GM23338 (cell line): ENCODE measurements at regions not wholly inside any gene's neighbourhood (a gene's known extent, or its start where the extent isn't known, plus 50 kb on each side); places are given as distances from the start of the nearest gene placed in this dataset.

Source experiments
- ATAC-seq: fragments of 200-7000 bp; cut with Tn5 transposase; 3 replicates; pipeline ENCODE4 v1.9.1; 2020
- DNase-seq: peaks from one replicate; pipeline ENCODE4 v3.0.0-alpha.2; 2015; ENCODE audit warnings: low spot score
- H2AFZ ChIP-seq: fragments of 200-600 bp; sonication (generic); 2 replicates; pipeline ENCODE4 v1.8.0; 2016; ENCODE audit warnings: antibody characterized with exemption, mild to moderate bottlenecking, moderate library complexity
- H3F3A ChIP-seq: fragments of 200-600 bp; sonication (generic); replicated peaks from 2 replicates; pipeline ENCODE4 v1.8.0; 2017; ENCODE audit warnings: antibody characterized with exemption, mixed run types, low read depth
- H3K27ac ChIP-seq: fragments of 200-600 bp; sonication (generic); 2 replicates; pipeline ENCODE4 v1.6.1; 2016; ENCODE audit warnings: low read depth
- H3K27me3 ChIP-seq: fragments of 200-600 bp; sonication (generic); 2 replicates; pipeline ENCODE4 v1.8.0; 2016; ENCODE audit warnings: mild to moderate bottlenecking, mixed run types, moderate library complexity; ENCODE audit not compliant: insufficient read depth
- H3K36me3 ChIP-seq: fragments of 200-600 bp; sonication (generic); 2 replicates; pipeline ENCODE4 v1.8.0; 2016; ENCODE audit warnings: mild to moderate bottlenecking; ENCODE audit not compliant: insufficient read depth
- H3K4me1 ChIP-seq: fragments of 200-600 bp; sonication (generic); 2 replicates; pipeline ENCODE4 v1.8.0; 2016; ENCODE audit warnings: mild to moderate bottlenecking, moderate library complexity; ENCODE audit not compliant: insufficient read depth
- H3K4me2 ChIP-seq: fragments of 200-600 bp; sonication (generic); 2 replicates; pipeline ENCODE4 v1.7.1; 2017; ENCODE audit warnings: mixed run types
- H3K4me3 ChIP-seq: fragments of 200-600 bp; sonication (generic); 2 replicates; pipeline ENCODE4 v1.6.1; 2016; ENCODE audit warnings: mixed run types
- H3K79me2 ChIP-seq: fragments of 200-600 bp; sonication (generic); replicated peaks from 2 replicates; pipeline ENCODE4 v1.8.0; 2017; ENCODE audit warnings: mild to moderate bottlenecking; ENCODE audit not compliant: insufficient read depth
- H3K9me2 ChIP-seq: fragments of 200-600 bp; sonication (generic); 2 replicates; pipeline ENCODE4 v1.8.0; 2017; ENCODE audit not compliant: insufficient read depth
- H4K20me1 ChIP-seq: fragments of 200-600 bp; sonication (generic); replicated peaks from 2 replicates; pipeline ENCODE4 v1.8.0; 2017; ENCODE audit warnings: mild to moderate bottlenecking; ENCODE audit not compliant: insufficient read depth
- H3K27ac Mint-ChIP-seq: 2 replicates; pipeline ENCODE4 v1.8.0; 2020; ENCODE audit warnings: inconsistent platforms, mild to moderate bottlenecking, moderate library complexity, mixed read lengths
- H3K27me3 Mint-ChIP-seq: 3 replicates; pipeline ENCODE4 v1.8.0; 2022; ENCODE audit warnings: low read depth, mild to moderate bottlenecking, moderate library complexity, mixed read lengths, inconsistent platforms; ENCODE audit not compliant: insufficient read depth, poor library complexity
- H3K36me3 Mint-ChIP-seq: 3 replicates; pipeline ENCODE4 v1.8.0; 2021; ENCODE audit warnings: low read depth, mild to moderate bottlenecking, inconsistent platforms, moderate library complexity, mixed read lengths
- H3K4me1 Mint-ChIP-seq: 3 replicates; pipeline ENCODE4 v1.8.0; 2020; ENCODE audit warnings: mild to moderate bottlenecking, inconsistent platforms, mixed read lengths
- H3K4me3 Mint-ChIP-seq: 3 replicates; pipeline ENCODE4 v1.8.0; 2021; ENCODE audit warnings: moderate library complexity, mild to moderate bottlenecking, inconsistent platforms, mixed read lengths
- H3K9me3 Mint-ChIP-seq: 3 replicates; pipeline ENCODE4 v1.8.0; 2020; ENCODE audit warnings: moderate library complexity, mild to moderate bottlenecking, inconsistent platforms, mixed read lengths
- CREB1 ChIP-seq: fragments of 250-450 bp; sonication (Bioruptor Pico); IDR thresholded peaks from 2 replicates; pipeline ENCODE4 v1.5.0; 2020; ENCODE audit warnings: low read depth, mild to moderate bottlenecking, moderate library complexity
- CTCF ChIP-seq, 2 experiments: fragments of 200-600 bp in 1 of 2; sonication (generic) in 1 of 2; conservative IDR thresholded peaks; 2 replicates each; pipeline versions ENCODE4 v1.5.1 to v1.6.1; 2016 to 2017; ENCODE audit warnings: antibody characterized with exemption in 2 of 2, low read depth in 2 of 2, mild to moderate bottlenecking in 2 of 2, moderate library complexity in 1 of 2
- ETS1 ChIP-seq: IDR thresholded peaks from 2 replicates; pipeline ENCODE4 v1.6.1; 2016; ENCODE audit warnings: antibody characterized with exemption
- EZH2 ChIP-seq: fragments of 200-600 bp; sonication (generic); IDR thresholded peaks from one replicate; pipeline ENCODE4 v1.8.0; 2017; ENCODE audit warnings: antibody characterized with exemption, mild to moderate bottlenecking, low read depth; ENCODE audit not compliant: unreplicated experiment
- EZH2phosphoT487 ChIP-seq: fragments of 200-600 bp; sonication (generic); IDR thresholded peaks from one replicate; pipeline ENCODE4 v1.8.1; 2018; ENCODE audit warnings: antibody characterized with exemption; ENCODE audit not compliant: unreplicated experiment
- JUNB ChIP-seq: IDR thresholded peaks from one replicate; pipeline ENCODE4 v1.6.1; 2016; ENCODE audit warnings: antibody characterized with exemption; ENCODE audit not compliant: unreplicated experiment
- NANOG ChIP-seq: IDR thresholded peaks from 2 replicates; pipeline ENCODE4 v1.6.1; 2016; ENCODE audit warnings: antibody characterized with exemption, borderline replicate concordance
- POLR2AphosphoS5 ChIP-seq: IDR thresholded peaks from 2 replicates; pipeline ENCODE4 v1.6.1; 2016; ENCODE audit warnings: antibody characterized with exemption, low read depth
- REST ChIP-seq: IDR thresholded peaks from one replicate; pipeline ENCODE4 v1.6.1; 2018; ENCODE audit warnings: antibody characterized with exemption; ENCODE audit not compliant: unreplicated experiment
- STAT1 ChIP-seq: IDR thresholded peaks from one replicate; pipeline ENCODE4 v1.6.1; 2016; ENCODE audit warnings: antibody characterized with exemption; ENCODE audit not compliant: unreplicated experiment
- ZNF114 ChIP-seq: fragments of 250-450 bp; sonication (Bioruptor Pico); IDR thresholded peaks from 2 replicates; pipeline ENCODE4 v1.5.0; 2020; ENCODE audit warnings: mild to moderate bottlenecking, moderate library complexity
- ZNF331 ChIP-seq: fragments of 250-450 bp; sonication (Bioruptor Pico); IDR thresholded peaks from 2 replicates; pipeline ENCODE4 v1.5.0; 2020; ENCODE audit warnings: low read depth, mild to moderate bottlenecking, moderate library complexity
- ZNF462 ChIP-seq: fragments of 250-450 bp; sonication (Bioruptor Pico); IDR thresholded peaks from 2 replicates; pipeline ENCODE4 v1.5.0; 2020; ENCODE audit warnings: mild to moderate bottlenecking, moderate library complexity

- Mint-ChIP-seq H3K27me3 (peaks cover 2% of the 10 kb centered on the region), H3K36me3 (no peaks in the 10 kb centered on the region), H3K4me1 (peaks cover 14% of the 10 kb centered on the region; the same call in 2 of the 3 replicates), H3K27ac (no peak overlapping the region), H3K9me3 (no peaks in the 10 kb centered on the region), H3K4me3 (no peak overlapping the region)
- no peak overlapping the region for H3K4me2 ChIP-seq
- no peaks in the 10 kb centered on the region for H3K9me2 ChIP-seq
- no peaks in the 10 kb centered on the region for H3K27me3 ChIP-seq
- no peak overlapping the region for H3K27ac ChIP-seq
- H2AFZ ChIP-seq: no peak overlapping the region
- DNase-seq: no peak
- H3K4me1 ChIP-seq: no peaks in the 10 kb centered on the region
- ATAC-seq: no peak
- H3K36me3 ChIP-seq: no peaks in the 10 kb centered on the region
- TF ChIP-seq NANOG (no peak), STAT1 (no peak), EZH2phosphoT487 (no peak), ETS1 (no peak), JUNB (no peak), POLR2AphosphoS5 (no peak), REST (no peak), ZNF331 (no peak), ZNF114 (CRISPR knock-in tag) (no peak), CREB1 (CRISPR knock-in tag) (no peak), EZH2 (no peak), CTCF (conservative IDR thresholded peaks at IDR 0.05; ENCODE audit: low read depth in 2 of 2) (no peak), ZNF462 (CRISPR knock-in tag) (no peak)
- H3K79me2 ChIP-seq: no peaks in the 10 kb centered on the region
- no peaks in the 10 kb centered on the region for H4K20me1 ChIP-seq
- no peaks in the 10 kb centered on the region for H3F3A ChIP-seq
- H3K4me3 ChIP-seq: no peak overlapping the region
Observed at GRCh38 chr6:40844246-40844645, 194.8 kb downstream of the UNC5CL start.
